EL (cell line): ENCODE measurements at regions not wholly inside any gene's neighbourhood (a gene's known extent, or its start where the extent isn't known, plus 50 kb on each side); places are given as distances from the start of the nearest gene placed in this dataset.
"Not testable (repeated sequence)": the region's sequence is repeated elsewhere in the genome, so short reads cannot be mapped to it uniquely, and the experiment has no call there.

Source experiments
- DNase-seq: peaks from one replicate; pipeline ENCODE4 v3.0.0-alpha.2; 2016

GRCh38 chr10:42367532-42368230 is 270.7 kb downstream of the ZNF33B start:
- peak; percentile 91 for DNase-seq

- no peak for DNase-seq
Measured at GRCh38 chr10:42351745-42352144, 286.6 kb downstream of the ZNF33B start.

GRCh38 chr10:42336593-42337337 is 301.6 kb downstream of the ZNF33B start:
- DNase-seq, result not testable (repeated sequence)

DNA sequence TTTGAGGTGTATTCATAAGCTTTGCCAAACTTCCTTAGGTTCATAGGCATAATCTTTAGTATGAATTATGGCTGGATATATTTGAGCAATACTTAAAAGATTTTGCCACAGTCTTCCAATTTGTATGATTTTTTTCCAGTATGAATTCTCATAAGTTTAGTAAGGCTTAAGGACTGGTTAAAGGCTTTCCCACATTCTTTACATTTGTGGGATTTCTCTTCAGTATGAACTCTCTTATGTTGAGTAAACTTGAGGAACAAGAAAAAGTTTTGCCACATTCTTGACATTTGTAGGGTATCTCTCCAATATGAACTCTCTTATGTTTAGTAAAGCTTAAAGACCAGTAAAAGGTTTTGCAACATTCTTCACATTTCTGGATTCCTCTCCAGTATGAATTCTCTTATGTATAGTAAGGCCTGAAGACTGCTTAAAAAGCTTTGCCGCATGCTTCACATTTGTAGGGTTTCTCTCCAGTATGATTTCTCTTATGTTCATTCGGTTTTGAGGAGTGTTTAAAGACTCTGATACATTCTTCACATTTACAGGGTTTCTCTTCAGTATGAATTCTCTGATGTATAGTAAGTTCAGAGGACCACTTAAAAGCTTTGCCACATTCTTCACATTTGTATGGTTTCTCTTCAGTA is 302.6 kb downstream of the ZNF33B start:
- not testable (repeated sequence) for DNase-seq

DNA sequence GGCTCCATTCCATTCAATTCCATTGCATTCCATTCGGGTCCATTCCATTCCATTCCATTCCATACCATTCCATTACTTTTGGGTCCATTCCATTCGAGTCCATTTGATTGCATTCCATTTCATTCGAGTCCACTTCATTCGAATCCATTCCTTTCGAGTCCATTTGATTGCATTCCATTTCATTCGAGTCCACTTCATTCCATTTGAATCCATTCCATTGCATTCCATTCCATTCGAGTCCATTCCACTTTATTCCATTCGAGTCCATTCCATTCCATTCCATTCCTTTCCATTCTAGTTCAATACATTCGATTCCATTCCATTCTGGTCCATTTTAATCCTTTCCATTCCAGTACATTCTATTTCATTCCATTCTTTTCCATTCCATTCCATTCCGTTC is 334.0 kb downstream of the ZNF33B start:
- DNase-seq, result peak; percentile 4

- not testable (repeated sequence) for DNase-seq
Measured at GRCh38 chr10:42281896-42282295, 356.5 kb downstream of the ZNF33B start.

DNA sequence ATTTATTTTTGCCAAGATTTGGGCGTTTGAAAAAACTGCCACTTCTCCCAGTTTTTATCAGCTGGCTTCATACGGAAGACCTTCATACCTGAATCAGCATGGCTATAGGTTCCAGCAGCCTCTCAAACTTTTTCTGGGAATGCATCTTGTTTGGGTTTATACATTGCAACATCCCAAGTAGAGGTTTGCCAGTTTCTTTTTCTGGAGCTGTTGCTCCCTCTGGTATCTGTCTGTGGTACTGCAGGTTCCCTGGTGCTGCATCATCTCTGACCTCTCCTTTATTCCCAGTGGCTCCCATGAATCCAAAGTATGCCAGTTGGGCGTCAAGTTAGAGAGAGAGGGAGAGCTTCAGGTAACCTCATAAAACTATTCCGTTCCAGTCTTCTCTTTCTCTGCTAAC is 368.6 kb downstream of the ZNF33B start:
- DNase-seq, result not testable (repeated sequence)

- not testable (repeated sequence) for DNase-seq
Measured at GRCh38 chr10:42263259-42263658, 375.1 kb downstream of the ZNF33B start.

DNA sequence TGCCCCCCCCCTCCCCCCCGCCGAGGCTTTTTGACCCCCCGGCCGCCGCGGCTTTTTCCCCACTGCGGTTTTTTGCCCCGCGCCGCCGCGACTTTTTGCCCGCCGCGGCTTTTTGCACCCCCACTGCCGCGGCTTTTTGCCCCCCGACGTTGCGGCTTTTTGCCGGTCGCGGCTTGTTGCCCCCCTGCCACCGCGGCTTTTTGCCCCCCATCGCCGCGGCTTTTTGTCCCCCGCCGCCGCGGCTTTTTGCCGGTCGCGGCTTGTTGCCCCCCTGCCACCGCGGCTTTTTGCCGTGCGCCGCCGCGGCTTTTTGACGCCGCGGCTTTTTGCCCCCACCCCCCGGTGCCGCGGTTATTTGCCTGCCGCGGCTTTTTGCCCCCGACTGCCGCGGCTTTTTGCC is 395.4 kb downstream of the ZNF33B start:
- DNase-seq, result not testable (repeated sequence)

- DNase-seq, result no peak
Measured at GRCh38 chr10:42242135-42242805, 396.1 kb downstream of the ZNF33B start.

GRCh38 chr10:42236401-42236800 is 402.0 kb downstream of the ZNF33B start:
- DNase-seq, result not testable (repeated sequence)

DNA sequence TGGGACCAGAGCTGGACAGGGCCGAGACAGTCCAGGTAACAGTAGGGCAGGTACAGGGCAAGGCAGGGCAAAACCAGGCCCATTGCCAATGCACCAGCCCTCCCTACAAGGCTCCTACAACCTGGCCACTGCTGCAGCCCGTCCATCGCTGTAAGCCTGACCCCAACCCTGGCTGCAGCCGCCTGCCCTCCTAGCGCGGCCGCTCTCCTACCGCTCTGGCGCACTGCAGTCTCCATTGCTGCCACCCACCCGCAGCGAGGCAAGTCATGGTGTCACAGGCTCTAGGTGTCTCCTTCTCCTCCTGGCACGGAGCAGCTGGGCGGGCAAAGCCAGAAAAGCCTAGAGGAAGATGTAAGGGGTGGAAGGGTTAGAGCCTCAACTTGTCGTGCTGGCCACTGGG is 402.6 kb downstream of the ZNF33B start:
- DNase-seq, result not testable (repeated sequence)

GRCh38 chr10:42235241-42235640 is 403.1 kb downstream of the ZNF33B start:
- DNase-seq, result not testable (repeated sequence)

GRCh38 chr10:42234506-42234905 is 403.9 kb downstream of the ZNF33B start:
- DNase-seq, result not testable (repeated sequence)

GRCh38 chr10:42233461-42234206 is 404.7 kb downstream of the ZNF33B start:
- not testable (repeated sequence) for DNase-seq

GRCh38 chr10:42232955-42233354 is 405.4 kb downstream of the ZNF33B start:
- DNase-seq, result not testable (repeated sequence)

GRCh38 chr10:42230812-42231211 is 407.6 kb downstream of the ZNF33B start:
- DNase-seq, result not testable (repeated sequence)

DNA sequence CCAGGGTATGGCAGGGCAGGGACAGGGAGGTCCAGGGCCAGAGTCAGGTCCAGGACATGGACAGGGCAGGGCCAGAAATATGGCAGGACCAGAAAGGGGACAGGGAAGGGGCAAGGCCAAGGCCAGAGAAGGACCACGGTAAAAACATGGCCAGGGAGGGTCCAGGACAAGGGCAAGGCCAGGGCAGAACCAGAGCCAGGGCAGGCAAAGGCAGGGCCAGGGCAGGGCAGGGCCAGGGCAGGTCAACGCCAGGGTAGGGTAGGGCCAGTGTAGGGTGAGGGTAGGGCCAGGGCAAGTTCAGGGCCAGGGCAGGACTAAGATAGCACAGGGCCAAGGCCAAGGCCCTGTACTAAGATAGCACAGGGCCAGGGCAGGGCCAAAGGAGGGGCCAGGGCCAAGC is 408.3 kb downstream of the ZNF33B start:
- not testable (repeated sequence) for DNase-seq

DNA sequence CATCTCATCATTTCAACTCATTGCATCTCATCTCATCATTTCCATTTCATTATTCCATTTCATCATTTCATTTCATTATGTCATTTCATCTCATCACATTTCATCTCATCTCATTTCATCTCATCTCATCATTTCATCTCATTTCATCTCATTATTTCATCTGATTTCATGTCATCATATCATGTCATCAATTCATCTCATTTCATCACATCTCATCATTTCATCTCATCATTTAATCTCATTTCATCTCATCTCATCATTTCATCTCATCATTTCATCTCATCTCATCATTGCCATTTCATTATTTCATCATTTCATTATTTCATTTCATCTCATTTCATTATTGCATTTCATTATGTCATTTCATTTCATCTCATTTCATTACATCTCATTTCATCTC is 410.5 kb downstream of the ZNF33B start:
- not testable (repeated sequence) for DNase-seq

GRCh38 chr10:42193588-42193987 is 444.8 kb downstream of the ZNF33B start:
- not testable (repeated sequence) for DNase-seq

DNA sequence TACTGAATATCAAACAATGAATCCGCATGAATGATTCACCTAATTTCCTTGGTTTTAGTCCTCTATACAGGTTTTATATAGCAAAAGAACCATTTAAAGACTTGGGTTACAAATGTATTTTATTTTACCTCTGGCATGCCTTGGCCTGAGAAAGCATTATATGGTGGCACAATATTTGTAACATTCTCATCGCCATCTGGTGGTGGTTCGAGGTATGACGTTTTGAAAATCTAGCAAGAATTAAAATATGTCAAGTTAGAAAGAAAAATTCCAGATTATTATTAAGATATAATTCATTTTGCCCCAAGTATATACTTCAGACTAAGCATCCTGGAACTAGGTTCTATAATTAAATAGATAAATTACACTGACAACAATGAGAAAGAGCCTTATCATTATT is 445.9 kb downstream of the ZNF33B start:
- peak; percentile 0 for DNase-seq

- not testable (repeated sequence) for DNase-seq
Measured at GRCh38 chr10:42187501-42188195, 450.7 kb downstream of the ZNF33B start.
